Transverse colon (tissue), 4 donors: ENCODE measurements at regions not wholly inside any gene's neighbourhood (a gene's known extent, or its start where the extent isn't known, plus 50 kb on each side); places are given as distances from the start of the nearest gene placed in this dataset.

Experiments
- DNase-seq: peaks from one replicate; pipeline ENCODE4 v3.0.0-alpha.2; 2019
- H3K27ac ChIP-seq, 4 donors: fragments of 200-600 bp; sonication (generic); 2 replicates each; pipeline ENCODE4 v1.5.1; 2016 to 2018; ENCODE audit warnings: inconsistent platforms in 4 of 4
- H3K27me3 ChIP-seq: fragments of 200-600 bp; sonication (generic); 2 replicates; pipeline ENCODE4 v1.5.1; 2017; ENCODE audit warnings: inconsistent platforms
- H3K36me3 ChIP-seq, 4 donors: fragments of 200-600 bp; sonication (generic); 2 replicates each; pipeline ENCODE4 v1.5.1; 2017 to 2019; ENCODE audit warnings: inconsistent platforms in 4 of 4
- H3K4me1 ChIP-seq, 4 donors: fragments of 200-600 bp; sonication (generic); 2 replicates each; pipeline ENCODE4 v1.5.1; 2017 to 2020; ENCODE audit warnings: inconsistent platforms in 4 of 4
- H3K4me3 ChIP-seq, 4 donors: fragments of 200-600 bp; sonication (generic); 1 replicate in 1 of 4; 2 replicates in 3 of 4; pipeline versions ENCODE4 v1.5.1 to v1.6.1; 2017 to 2019; ENCODE audit warnings: inconsistent platforms in 4 of 4
- H3K9me3 ChIP-seq, 2 donors: fragments of 200-600 bp; sonication (generic); 2 replicates each; pipeline ENCODE4 v1.5.1; 2017 to 2019; ENCODE audit warnings: inconsistent platforms in 2 of 2
- EP300 ChIP-seq: sonication (generic); formaldehyde crosslinking; IDR thresholded peaks from one replicate; pipeline ENCODE4 v1.6.1; 2017; ENCODE audit warnings: antibody characterized with exemption, low read depth
- POLR2A ChIP-seq: fragments of 450-650 bp; IDR thresholded peaks from one replicate; pipeline ENCODE4 v1.6.1; 2016; ENCODE audit warnings: antibody characterized with exemption, mild to moderate bottlenecking, moderate library complexity
- POLR2AphosphoS5 ChIP-seq, 3 donors: sonication (generic); formaldehyde crosslinking; IDR thresholded peaks; one replicate each; pipeline ENCODE4 v1.6.1; 2016; ENCODE audit warnings: antibody characterized with exemption in 3 of 3
- WGBS, 2 donors: methylation state at CpG; one replicate each; pipeline ENCODE4 v1.1.5; 2018; ENCODE audit warnings: low coverage in 1 of 2; 5-methylcytosine and 5-hydroxymethylcytosine counted together
- in situ Hi-C, 4 donors: fragments of 200-750 bp; cut with MboI; loops; one replicate each; pipeline versions ENCODE4 v1.15.0 to v1.15.1; 2017; ENCODE audit warnings: low sequenced_read_pairs in 3 of 4, low pct_ligation_motif_present in 1 of 4, low pct_unique_long_range_greater_than_20kb in 1 of 4
- intact Hi-C: fragments of 100-400 bp; cut with DNase I; formaldehyde crosslinking; loops from one replicate; pipeline ENCODE4 v1.15.1; 2023; ENCODE audit warnings: low total_unique reads
- TF ChIP-seq, protein P1 (sequence below), 5 experiments: fragments of 200-600 bp in 3 of 5; fragments of 450-650 bp in 2 of 5; sonication (generic) in 3 of 5; IDR thresholded peaks; 1 replicate in 2 of 5; 2 replicates in 3 of 5; pipeline ENCODE4 v1.5.1; 2016 to 2017; ENCODE audit warnings: antibody characterized with exemption in 5 of 5, inconsistent platforms in 3 of 5, mild to moderate bottlenecking in 2 of 5, moderate library complexity in 1 of 5

DNA sequence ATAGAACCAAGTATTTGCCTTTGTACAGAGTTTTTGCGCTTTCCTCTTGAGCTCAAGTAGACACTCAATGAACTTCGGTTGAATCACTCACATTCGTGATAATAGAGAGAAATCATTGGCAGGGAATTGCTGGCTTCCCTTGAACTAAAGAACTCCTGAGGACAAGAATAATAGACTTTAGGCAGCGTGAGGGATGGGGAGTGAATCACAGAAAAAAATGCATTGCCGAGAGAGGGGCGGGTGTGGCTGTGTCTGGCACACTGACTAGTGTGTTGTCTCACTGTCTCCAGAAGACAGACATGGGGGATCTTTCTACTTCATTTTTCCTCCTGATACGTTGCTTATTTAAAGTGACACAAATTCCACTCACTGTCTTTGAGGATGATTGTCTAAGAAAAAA lies 805.2 kb downstream of the BCL11B start:
- Histone ChIP-seq H3K4me3 (no peak overlapping the region), H3K36me3 (no peaks in the 10 kb centered on the region), H3K27me3 (no peaks in the 10 kb centered on the region), H3K27ac (no peak overlapping the region), H3K9me3 (no peaks in the 10 kb centered on the region), H3K4me1 (no peaks in the 10 kb centered on the region)
- 66 to 68% methylated on average over 7 of the region's 7 CpGs for WGBS, 2 donors
- no peak for DNase-seq
- in situ Hi-C loops = no loop called here
- TF ChIP-seq EP300 = no peak
- no peak for TF ChIP-seq POLR2A
- TF ChIP-seq, protein P1, sequence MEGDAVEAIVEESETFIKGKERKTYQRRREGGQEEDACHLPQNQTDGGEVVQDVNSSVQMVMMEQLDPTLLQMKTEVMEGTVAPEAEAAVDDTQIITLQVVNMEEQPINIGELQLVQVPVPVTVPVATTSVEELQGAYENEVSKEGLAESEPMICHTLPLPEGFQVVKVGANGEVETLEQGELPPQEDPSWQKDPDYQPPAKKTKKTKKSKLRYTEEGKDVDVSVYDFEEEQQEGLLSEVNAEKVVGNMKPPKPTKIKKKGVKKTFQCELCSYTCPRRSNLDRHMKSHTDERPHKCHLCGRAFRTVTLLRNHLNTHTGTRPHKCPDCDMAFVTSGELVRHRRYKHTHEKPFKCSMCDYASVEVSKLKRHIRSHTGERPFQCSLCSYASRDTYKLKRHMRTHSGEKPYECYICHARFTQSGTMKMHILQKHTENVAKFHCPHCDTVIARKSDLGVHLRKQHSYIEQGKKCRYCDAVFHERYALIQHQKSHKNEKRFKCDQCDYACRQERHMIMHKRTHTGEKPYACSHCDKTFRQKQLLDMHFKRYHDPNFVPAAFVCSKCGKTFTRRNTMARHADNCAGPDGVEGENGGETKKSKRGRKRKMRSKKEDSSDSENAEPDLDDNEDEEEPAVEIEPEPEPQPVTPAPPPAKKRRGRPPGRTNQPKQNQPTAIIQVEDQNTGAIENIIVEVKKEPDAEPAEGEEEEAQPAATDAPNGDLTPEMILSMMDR (IDR thresholded peaks at IDR 0.05) = no peak
- no peak for TF ChIP-seq POLR2AphosphoS5 (IDR thresholded peaks at IDR 0.05)
- intact Hi-C loops = no loop called here

- TF ChIP-seq POLR2A (no peak), EP300 (no peak), POLR2AphosphoS5 (IDR thresholded peaks at IDR 0.05) (no peak)
- TF ChIP-seq, protein P1 (IDR thresholded peaks at IDR 0.05) = no peak
These were observed 801.3 kb downstream of the BCL11B start for GRCh38 chr14:98470663-98471062.

DNA sequence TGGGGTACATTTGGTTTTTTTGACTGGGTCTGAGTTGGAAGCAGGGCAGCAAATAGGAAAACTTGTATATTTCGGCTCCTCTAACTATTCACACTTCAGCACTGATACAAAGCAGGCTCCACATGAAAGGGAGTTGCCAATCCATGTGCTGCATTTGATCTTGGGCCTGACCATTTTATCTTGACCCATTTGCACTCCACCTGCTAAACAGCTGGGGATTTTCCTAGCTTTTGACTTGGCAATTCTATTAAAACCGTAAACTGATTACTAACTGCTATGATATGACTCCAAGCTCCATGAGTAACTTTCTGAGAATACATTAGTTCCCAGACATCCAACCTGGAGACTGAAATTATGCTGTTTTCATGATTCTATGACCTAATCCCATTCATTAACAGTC lies 797.1 kb downstream of the BCL11B start:
- TF ChIP-seq EP300 = no peak
- no peak for TF ChIP-seq POLR2AphosphoS5 (IDR thresholded peaks at IDR 0.05)
- no peak for TF ChIP-seq POLR2A
- TF ChIP-seq, protein P1 (IDR thresholded peaks at IDR 0.05) = no peak
- H3K4me3 ChIP-seq = no peak overlapping the region
- no peak for DNase-seq
- H3K36me3 ChIP-seq = no peaks in the 10 kb centered on the region
- intact Hi-C loops (no loop called here), in situ Hi-C loops (no loop called here)
- no peaks in the 10 kb centered on the region for H3K4me1 ChIP-seq
- no peaks in the 10 kb centered on the region for H3K27me3 ChIP-seq
- H3K27ac ChIP-seq = no peak overlapping the region
- WGBS, 2 donors = 90% methylated on average over 2 of the region's 2 CpGs; no CpG with 5 or more reads in 1 of the 2 donors
- H3K9me3 ChIP-seq = no peaks in the 10 kb centered on the region

More at GRCh38 chr14:98470663-98471062, 801.3 kb downstream of the BCL11B start:
- Histone ChIP-seq H3K9me3 (no peaks in the 10 kb centered on the region), H3K36me3 (no peaks in the 10 kb centered on the region), H3K27me3 (no peaks in the 10 kb centered on the region), H3K4me3 (no peak overlapping the region), H3K4me1 (no peaks in the 10 kb centered on the region), H3K27ac (no peak overlapping the region)
- in situ Hi-C loops (no loop called here), intact Hi-C loops (no loop called here)
- WGBS, 2 donors = 44% methylated on average over 4 of the region's 4 CpGs; no CpG with 5 or more reads in 1 of the 2 donors
- DNase-seq = no peak

GRCh38 chr14:98477935-98478334 lies 794.1 kb downstream of the BCL11B start:
- Histone ChIP-seq H3K4me1 (no peaks in the 10 kb centered on the region), H3K27me3 (no peaks in the 10 kb centered on the region), H3K4me3 (no peak overlapping the region), H3K36me3 (no peaks in the 10 kb centered on the region), H3K27ac (no peak overlapping the region), H3K9me3 (no peaks in the 10 kb centered on the region)
- DNase-seq = no peak
- intact Hi-C loops (no loop called here), in situ Hi-C loops (no loop called here)
- TF ChIP-seq, protein P1 (IDR thresholded peaks at IDR 0.05) = no peak
- TF ChIP-seq POLR2A = no peak
- no peak for TF ChIP-seq POLR2AphosphoS5 (IDR thresholded peaks at IDR 0.05)
- no peak for TF ChIP-seq EP300
- 80 to 92% methylated on average over 2 to 5 of the region's 5 CpGs for WGBS, 2 donors
